ENCODE measurements at regions not wholly inside any gene's neighbourhood (a gene's known extent, or its start where the extent isn't known, plus 50 kb on each side); places are given as distances from the start of the nearest gene placed in this dataset.
"Not testable (repeated sequence)": the region's sequence is repeated elsewhere in the genome, so short reads cannot be mapped to it uniquely, and the experiment has no call there.

- peak; percentile 7 for DNase-seq
These were observed 173.4 kb downstream of the NDUFS4 start for GRCh38 chr5:53733853-53734252.

DNA sequence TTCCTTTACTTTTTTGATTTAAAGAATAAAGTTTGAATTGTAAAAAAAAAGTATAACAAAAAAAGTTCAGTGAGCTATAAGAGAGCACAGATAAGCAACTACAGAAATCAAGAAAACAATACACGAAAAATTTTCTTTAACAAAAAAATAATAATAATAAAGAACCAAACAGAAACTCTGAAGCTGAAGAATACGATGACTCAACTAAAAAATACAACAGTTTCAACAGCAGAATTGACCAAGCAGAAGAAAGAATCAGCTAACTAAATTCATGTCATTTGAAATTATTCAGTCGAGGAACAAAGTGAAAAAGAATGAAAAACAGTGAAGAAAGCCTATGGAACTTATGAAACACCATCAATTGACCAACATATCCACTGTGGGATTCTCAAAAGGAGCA lies 177.7 kb downstream of the NDUFS4 start:
- DNase-seq: no peak

GRCh38 chr5:53739111-53739510 lies 178.7 kb downstream of the NDUFS4 start:
- DNase-seq: no peak

- DNase-seq: no peak
These were observed 189.2 kb downstream of the NDUFS4 start for GRCh38 chr5:53749621-53750020.

GRCh38 chr5:53752282-53752681 lies 191.8 kb downstream of the NDUFS4 start:
- peak; percentile 4 for DNase-seq

- no peak for DNase-seq
These were observed 206.2 kb downstream of the NDUFS4 start for GRCh38 chr5:53766673-53767072.

DNA sequence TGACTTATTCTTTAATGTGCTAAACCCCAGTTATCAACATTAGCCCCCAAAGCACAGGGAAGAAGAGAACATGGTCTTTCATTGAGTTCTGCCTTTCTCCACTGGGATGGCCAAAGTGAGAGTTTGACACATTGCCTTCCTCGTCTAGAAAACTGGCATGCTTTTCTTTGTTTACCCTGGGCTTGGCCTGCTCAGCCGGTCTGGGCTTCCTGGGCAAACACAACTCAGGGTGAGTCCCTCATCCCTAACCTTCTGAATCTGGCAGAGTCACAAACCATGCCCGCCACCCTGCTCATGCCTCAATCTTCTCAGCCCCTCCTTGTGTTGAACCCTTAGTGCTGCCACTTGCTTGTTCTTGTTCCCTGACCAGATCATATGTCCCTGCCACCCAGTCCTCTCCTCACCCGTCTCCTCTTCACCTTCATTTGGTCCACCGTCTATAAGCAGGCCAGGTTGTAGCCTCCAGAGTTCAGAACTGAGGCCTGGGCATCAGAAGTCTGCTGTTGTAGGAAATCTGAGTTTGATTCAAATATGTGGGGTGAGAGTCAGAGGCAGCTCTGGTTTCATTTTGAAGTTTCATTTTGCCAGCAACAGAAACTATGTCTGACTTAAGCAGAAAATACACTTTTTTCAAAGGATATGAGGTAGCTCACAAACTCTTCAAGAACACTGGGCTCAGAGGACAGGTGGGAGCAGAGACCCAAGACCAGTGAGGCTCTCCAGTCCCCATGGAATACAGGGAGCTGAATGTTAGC lies 217.6 kb downstream of the NDUFS4 start:
- DNase-seq: no peak

DNA sequence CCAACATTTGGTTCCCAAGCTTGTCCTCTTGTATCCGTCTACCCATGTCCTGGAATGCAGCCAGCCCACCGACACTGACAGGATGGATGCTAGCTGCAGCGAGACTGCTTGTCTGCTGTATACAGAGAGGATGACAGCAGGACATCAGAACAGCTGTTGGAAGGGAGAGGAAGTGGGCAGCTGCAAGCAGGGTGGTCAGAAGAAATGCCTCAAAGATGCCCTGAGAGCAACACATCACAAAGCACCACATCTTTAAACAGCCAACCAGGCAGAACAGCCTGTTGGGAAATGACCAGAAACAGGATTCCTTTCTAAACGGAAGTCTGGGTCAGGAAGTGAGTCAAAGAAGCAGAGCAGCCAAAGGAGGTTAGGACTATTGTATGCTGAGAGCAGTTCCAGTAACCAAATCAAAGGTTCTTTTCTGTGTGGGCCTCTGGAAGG lies 219.1 kb downstream of the NDUFS4 start:
- DNase-seq: no peak

GRCh38 chr5:53782620-53783019 lies 222.2 kb downstream of the NDUFS4 start:
- no peak for DNase-seq

- DNase-seq: no peak
These were observed 223.3 kb downstream of the NDUFS4 start for GRCh38 chr5:53783624-53784228.

DNA sequence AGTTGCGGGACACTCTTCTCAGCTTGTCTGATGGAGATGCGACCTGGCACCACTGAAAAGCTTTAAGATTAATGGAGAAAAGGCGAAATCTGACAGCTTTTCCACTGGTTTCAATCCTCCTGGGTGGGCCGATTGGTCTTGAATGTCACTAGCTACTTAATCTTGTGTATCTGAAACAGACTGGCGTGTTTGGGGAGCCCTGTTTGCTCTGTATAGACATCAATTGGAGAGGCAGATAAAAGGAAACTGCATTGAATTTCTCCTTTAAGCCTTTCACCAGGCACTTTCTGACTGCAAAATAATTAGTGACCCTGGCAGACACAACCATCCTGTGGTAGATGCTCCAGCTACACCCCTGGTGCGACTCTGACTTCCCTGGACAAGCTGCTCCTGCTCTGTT lies 224.2 kb downstream of the NDUFS4 start:
- DNase-seq: no peak

- no peak for DNase-seq
These were observed 225.5 kb downstream of the NDUFS4 start for GRCh38 chr5:53785924-53786323.

DNA sequence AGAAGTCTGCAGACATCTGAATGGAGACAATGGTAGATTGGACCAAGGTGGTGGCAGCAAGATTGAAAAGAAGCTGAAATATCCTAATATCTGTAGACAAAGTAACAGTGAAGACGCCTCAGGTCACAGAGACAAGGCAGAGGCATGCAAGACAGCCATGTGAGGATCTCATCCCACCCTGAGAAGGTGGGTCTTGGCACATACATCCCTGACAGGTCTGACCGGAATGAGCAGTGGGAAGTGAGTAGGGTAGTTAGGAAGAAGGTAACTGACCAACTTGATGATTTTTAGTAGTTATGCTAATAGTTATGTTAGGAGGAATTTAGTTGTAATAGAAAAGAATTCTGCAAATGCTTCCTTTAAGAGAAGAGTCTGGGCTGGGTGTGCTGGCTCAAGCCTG lies 229.6 kb downstream of the NDUFS4 start:
- DNase-seq: no peak

GRCh38 chr5:53792338-53792737 lies 231.9 kb downstream of the NDUFS4 start:
- no peak for DNase-seq

- DNase-seq: not testable (repeated sequence)
These were observed 239.2 kb downstream of the NDUFS4 start for GRCh38 chr5:53799644-53800043.

DNA sequence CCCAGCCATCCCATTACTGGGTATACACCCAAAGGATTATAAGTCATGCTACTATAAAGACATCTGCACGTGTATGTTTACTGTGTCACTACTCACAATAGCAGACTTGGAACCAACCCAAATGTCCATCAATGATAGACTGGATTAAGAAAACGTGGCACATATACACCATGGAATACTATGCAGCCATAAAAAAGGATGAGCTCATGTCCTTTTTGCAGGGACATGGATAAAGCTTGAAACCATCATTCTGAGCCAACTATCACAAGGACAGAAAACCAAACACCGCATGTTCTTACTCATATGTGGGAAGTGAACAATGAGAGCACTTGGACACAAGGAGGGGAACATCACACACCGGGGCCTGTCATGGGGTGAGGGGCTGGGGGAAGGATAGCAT lies 248.0 kb downstream of the NDUFS4 start:
- DNase-seq: not testable (repeated sequence)

GRCh38 chr5:53814819-53815218 lies 254.4 kb downstream of the NDUFS4 start:
- DNase-seq: no peak

DNA sequence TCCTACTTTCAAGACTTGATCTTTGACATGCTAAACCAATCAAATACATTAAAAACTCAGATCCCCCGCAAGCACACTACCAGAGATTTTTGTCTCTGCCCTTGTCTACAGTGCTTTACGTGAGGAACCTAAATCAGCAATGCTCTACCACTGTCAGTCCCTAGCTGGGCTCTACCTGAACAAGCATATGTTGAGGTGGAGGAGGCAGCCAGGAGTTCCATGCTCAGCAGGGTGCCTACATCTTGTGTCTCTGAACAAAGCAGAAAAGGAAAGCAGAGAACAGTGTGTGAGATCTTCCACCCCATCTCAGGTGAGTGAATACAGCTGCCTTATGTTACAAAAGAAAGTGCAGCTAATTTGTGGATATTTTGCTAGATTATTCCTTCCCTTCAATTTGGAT lies 255.0 kb downstream of the NDUFS4 start:
- no peak for DNase-seq

GRCh38 chr5:53817183-53817582 lies 256.7 kb downstream of the NDUFS4 start:
- DNase-seq: no peak

DNA sequence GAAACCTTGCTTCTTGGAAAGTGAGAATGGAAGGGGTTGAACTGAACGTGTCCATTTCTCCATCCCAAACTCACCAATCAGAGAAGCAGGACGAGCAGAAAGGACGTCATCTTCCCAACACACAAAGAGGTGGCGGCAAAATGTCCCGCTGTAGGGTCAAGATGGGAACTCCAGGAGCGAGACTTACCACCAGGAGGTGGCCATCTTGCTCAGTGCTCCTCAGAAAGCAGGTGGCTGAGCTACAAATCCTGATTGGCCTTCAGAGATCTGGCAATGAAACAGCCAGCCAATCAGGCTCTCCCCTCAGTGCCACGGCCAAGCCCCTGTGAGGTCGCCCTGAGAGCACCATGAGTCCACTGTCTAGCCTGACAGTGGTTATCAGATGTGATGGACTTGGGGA lies 259.0 kb downstream of the NDUFS4 start:
- peak; percentile 8 for DNase-seq

- DNase-seq: no peak
These were observed 259.8 kb downstream of the NDUFS4 start for GRCh38 chr5:53820119-53820801.

DNA sequence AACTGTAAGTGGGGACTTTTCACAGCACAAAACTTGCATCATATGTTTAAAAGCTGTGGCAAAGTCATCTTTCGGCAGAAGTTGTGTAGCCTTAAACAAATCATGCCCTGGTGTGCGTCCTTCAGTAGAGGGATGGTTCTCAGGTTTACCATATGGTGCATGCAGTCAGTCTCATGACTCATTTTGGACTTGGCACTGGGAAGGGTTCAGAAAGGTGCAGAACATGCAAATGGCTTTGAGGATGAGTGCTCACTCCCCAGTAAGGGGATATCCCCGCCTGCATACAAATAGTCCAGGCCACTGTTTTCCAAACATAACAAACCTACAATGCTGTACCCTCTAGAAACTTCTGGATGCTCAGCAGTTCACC lies 260.3 kb downstream of the NDUFS4 start:
- no peak for DNase-seq

DNA sequence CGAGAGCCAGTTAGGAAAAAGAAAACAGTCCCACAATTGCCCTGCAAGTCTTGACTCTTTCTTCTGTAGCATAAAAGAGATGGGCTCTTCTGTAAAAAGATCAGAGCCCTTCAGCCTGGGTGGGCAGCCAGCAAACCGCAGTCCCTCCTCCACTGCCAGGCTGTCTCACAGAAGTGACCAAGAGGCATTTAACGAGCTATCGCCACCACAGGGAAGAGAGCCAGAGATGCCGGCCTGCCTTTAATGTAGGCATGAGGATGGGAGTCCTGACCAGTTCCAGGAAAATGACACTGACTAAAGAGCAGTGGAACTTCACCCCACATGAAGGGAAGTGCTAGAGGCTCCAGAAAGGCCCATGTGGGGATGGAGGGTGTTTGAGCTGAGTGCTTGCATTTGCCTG lies 264.6 kb downstream of the NDUFS4 start:
- no peak for DNase-seq

GRCh38 chr5:53825926-53826325 lies 265.5 kb downstream of the NDUFS4 start:
- no peak for DNase-seq
